ENCODE measurements at regions not wholly inside any gene's neighbourhood (a gene's known extent, or its start where the extent isn't known, plus 50 kb on each side); places are given as distances from the start of the nearest gene placed in this dataset.

GRCh38 chr11:111444040-111444439 lies 65.0 kb upstream of the POU2AF1 start:
- H3K27me3 ChIP-seq (ENCODE audit: control insufficient read depth in 1 of 2, insufficient read depth in 2 of 2, low read length in 2 of 2), result no peaks in the 10 kb centered on the region
- H3K4me3 ChIP-seq (ENCODE audit: low read depth in 1 of 2, low read length in 2 of 2), result no peak overlapping the region
- no peak overlapping the region for H3K9ac ChIP-seq (ENCODE audit: low read length)
- H3K9me3 ChIP-seq (ENCODE audit: low read length), result no peaks in the 10 kb centered on the region
- H3K4me1 ChIP-seq (ENCODE audit: insufficient read depth, low read length), result peaks cover 19% of the 10 kb centered on the region
- H3K36me3 ChIP-seq (ENCODE audit: insufficient read depth, low read length), result no peaks in the 10 kb centered on the region
- H3K27ac ChIP-seq (ENCODE audit: low read depth, low read length), result no peak overlapping the region

GRCh38 chr11:111443640-111444039 lies 64.6 kb upstream of the POU2AF1 start:
- Histone ChIP-seq H3K36me3 (ENCODE audit: insufficient read depth, low read length) (no peaks in the 10 kb centered on the region), H3K27me3 (ENCODE audit: control insufficient read depth in 1 of 2, insufficient read depth in 2 of 2, low read length in 2 of 2) (no peaks in the 10 kb centered on the region), H3K9ac (ENCODE audit: low read length) (no peak overlapping the region), H3K4me1 (ENCODE audit: insufficient read depth, low read length) (peaks cover 23% of the 10 kb centered on the region), H3K27ac (ENCODE audit: low read depth, low read length) (no peak overlapping the region), H3K4me3 (ENCODE audit: low read depth in 1 of 2, low read length in 2 of 2) (no peak overlapping the region), H3K9me3 (ENCODE audit: low read length) (no peaks in the 10 kb centered on the region)

GRCh38 chr11:111443032-111443431 lies 64.0 kb upstream of the POU2AF1 start:
- no peaks in the 10 kb centered on the region for H3K27me3 ChIP-seq (ENCODE audit: control insufficient read depth in 1 of 2, insufficient read depth in 2 of 2, low read length in 2 of 2)
- peaks cover 29% of the 10 kb centered on the region for H3K4me1 ChIP-seq (ENCODE audit: insufficient read depth, low read length)
- H3K36me3 ChIP-seq (ENCODE audit: insufficient read depth, low read length), result no peaks in the 10 kb centered on the region
- H3K9me3 ChIP-seq (ENCODE audit: low read length), result no peaks in the 10 kb centered on the region
- H3K9ac ChIP-seq (ENCODE audit: low read length), result no peak overlapping the region
- no peak overlapping the region for H3K4me3 ChIP-seq (ENCODE audit: low read depth in 1 of 2, low read length in 2 of 2)
- peak overlapping the region; percentile 37 for H3K27ac ChIP-seq (ENCODE audit: low read depth, low read length)

- peak overlapping the region; percentile 76 for H3K27ac ChIP-seq (ENCODE audit: low read depth, low read length)
- no peak overlapping the region for H3K9ac ChIP-seq (ENCODE audit: low read length)
- peaks cover 45% of the 10 kb centered on the region for H3K4me1 ChIP-seq (ENCODE audit: insufficient read depth, low read length)
- no peaks in the 10 kb centered on the region for H3K9me3 ChIP-seq (ENCODE audit: low read length)
- H3K36me3 ChIP-seq (ENCODE audit: insufficient read depth, low read length), result no peaks in the 10 kb centered on the region
- no peaks in the 10 kb centered on the region for H3K27me3 ChIP-seq (ENCODE audit: control insufficient read depth in 1 of 2, insufficient read depth in 2 of 2, low read length in 2 of 2)
- no peak overlapping the region for H3K4me3 ChIP-seq (ENCODE audit: low read depth in 1 of 2, low read length in 2 of 2)
Measured at GRCh38 chr11:111441443-111441842, 62.4 kb upstream of the POU2AF1 start.

- Histone ChIP-seq H3K36me3 (ENCODE audit: insufficient read depth, low read length) (no peaks in the 10 kb centered on the region), H3K4me1 (ENCODE audit: insufficient read depth, low read length) (peaks cover 47% of the 10 kb centered on the region), H3K4me3 (ENCODE audit: low read depth in 1 of 2, low read length in 2 of 2) (no peak overlapping the region), H3K27ac (ENCODE audit: low read depth, low read length) (peak overlapping the region; percentile 76), H3K27me3 (ENCODE audit: control insufficient read depth in 1 of 2, insufficient read depth in 2 of 2, low read length in 2 of 2) (no peaks in the 10 kb centered on the region), H3K9ac (ENCODE audit: low read length) (no peak overlapping the region), H3K9me3 (ENCODE audit: low read length) (no peaks in the 10 kb centered on the region)
Measured at GRCh38 chr11:111440416-111441205, 61.5 kb upstream of the POU2AF1 start.

- no peak overlapping the region for H3K4me3 ChIP-seq (ENCODE audit: low read depth in 1 of 2, low read length in 2 of 2)
- H3K9ac ChIP-seq (ENCODE audit: low read length), result no peak overlapping the region
- peak overlapping the region; percentile 76 for H3K27ac ChIP-seq (ENCODE audit: low read depth, low read length)
Measured at GRCh38 chr11:111439901-111440300, 60.8 kb upstream of the POU2AF1 start.

GRCh38 chr11:111438846-111439520 lies 59.9 kb upstream of the POU2AF1 start:
- no peak overlapping the region for H3K27ac ChIP-seq (ENCODE audit: low read depth, low read length)
- H3K36me3 ChIP-seq (ENCODE audit: insufficient read depth, low read length), result no peaks in the 10 kb centered on the region

More at GRCh38 chr11:111439901-111440300, 60.8 kb upstream of the POU2AF1 start:
- H3K9me3 ChIP-seq (ENCODE audit: low read length), result no peaks in the 10 kb centered on the region
- H3K4me1 ChIP-seq (ENCODE audit: insufficient read depth, low read length), result peaks cover 55% of the 10 kb centered on the region
- no peaks in the 10 kb centered on the region for H3K27me3 ChIP-seq (ENCODE audit: control insufficient read depth in 1 of 2, insufficient read depth in 2 of 2, low read length in 2 of 2)
- H3K36me3 ChIP-seq (ENCODE audit: insufficient read depth, low read length), result no peaks in the 10 kb centered on the region

GRCh38 chr11:111438168-111438567 lies 59.1 kb upstream of the POU2AF1 start:
- no peak overlapping the region for H3K9ac ChIP-seq (ENCODE audit: low read length)
- H3K27ac ChIP-seq (ENCODE audit: low read depth, low read length), result no peak overlapping the region
- H3K9me3 ChIP-seq (ENCODE audit: low read length), result no peaks in the 10 kb centered on the region
- no peak overlapping the region for H3K4me3 ChIP-seq (ENCODE audit: low read depth in 1 of 2, low read length in 2 of 2)
- no peaks in the 10 kb centered on the region for H3K27me3 ChIP-seq (ENCODE audit: control insufficient read depth in 1 of 2, insufficient read depth in 2 of 2, low read length in 2 of 2)
- H3K36me3 ChIP-seq (ENCODE audit: insufficient read depth, low read length), result no peaks in the 10 kb centered on the region
- peaks cover 57% of the 10 kb centered on the region for H3K4me1 ChIP-seq (ENCODE audit: insufficient read depth, low read length)

More at GRCh38 chr11:111438846-111439520, 59.9 kb upstream of the POU2AF1 start:
- Histone ChIP-seq H3K4me3 (ENCODE audit: low read depth in 1 of 2, low read length in 2 of 2) (no peak overlapping the region), H3K27me3 (ENCODE audit: control insufficient read depth in 1 of 2, insufficient read depth in 2 of 2, low read length in 2 of 2) (no peaks in the 10 kb centered on the region), H3K4me1 (ENCODE audit: insufficient read depth, low read length) (peaks cover 57% of the 10 kb centered on the region), H3K9ac (ENCODE audit: low read length) (no peak overlapping the region), H3K9me3 (ENCODE audit: low read length) (no peaks in the 10 kb centered on the region)

- no peaks in the 10 kb centered on the region for H3K9me3 ChIP-seq (ENCODE audit: low read length)
- H3K4me3 ChIP-seq (ENCODE audit: low read depth in 1 of 2, low read length in 2 of 2), result no peak overlapping the region
- no peaks in the 10 kb centered on the region for H3K36me3 ChIP-seq (ENCODE audit: insufficient read depth, low read length)
- H3K9ac ChIP-seq (ENCODE audit: low read length), result no peak overlapping the region
- peak overlapping the region; percentile 27 for H3K27ac ChIP-seq (ENCODE audit: low read depth, low read length)
- H3K27me3 ChIP-seq (ENCODE audit: control insufficient read depth in 1 of 2, insufficient read depth in 2 of 2, low read length in 2 of 2), result no peaks in the 10 kb centered on the region
- peaks cover 47% of the 10 kb centered on the region for H3K4me1 ChIP-seq (ENCODE audit: insufficient read depth, low read length)
Measured at GRCh38 chr11:111435046-111435698, 56.1 kb upstream of the POU2AF1 start.

- Histone ChIP-seq H3K4me1 (ENCODE audit: insufficient read depth, low read length) (peaks cover 11% of the 10 kb centered on the region), H3K27ac (ENCODE audit: low read depth, low read length) (no peak overlapping the region), H3K9me3 (ENCODE audit: low read length) (no peaks in the 10 kb centered on the region), H3K27me3 (ENCODE audit: control insufficient read depth in 1 of 2, insufficient read depth in 2 of 2, low read length in 2 of 2) (no peaks in the 10 kb centered on the region), H3K4me3 (ENCODE audit: low read depth in 1 of 2, low read length in 2 of 2) (no peak overlapping the region), H3K9ac (ENCODE audit: low read length) (no peak overlapping the region), H3K36me3 (ENCODE audit: insufficient read depth, low read length) (no peaks in the 10 kb centered on the region)
Measured at GRCh38 chr11:111429066-111429506, 50.0 kb upstream of the POU2AF1 start.
